ENCODE measurements at regions not wholly inside any gene's neighbourhood (a gene's known extent, or its start where the extent isn't known, plus 50 kb on each side); places are given as distances from the start of the nearest gene placed in this dataset.

GRCh38 chr20:57844626-57845596 is 135.1 kb upstream of the PMEPA1 start:
- in situ Hi-C loops (cut with HindIII; ENCODE audit: low sequenced_read_pairs) = no loop called here

- in situ Hi-C loops (cut with HindIII; ENCODE audit: low sequenced_read_pairs) = no loop called here
These were observed 134.3 kb upstream of the PMEPA1 start for GRCh38 chr20:57843941-57844625.

- in situ Hi-C loops (cut with HindIII; ENCODE audit: low sequenced_read_pairs) = no loop called here
These were observed 132.9 kb upstream of the PMEPA1 start for GRCh38 chr20:57842720-57843119.

DNA sequence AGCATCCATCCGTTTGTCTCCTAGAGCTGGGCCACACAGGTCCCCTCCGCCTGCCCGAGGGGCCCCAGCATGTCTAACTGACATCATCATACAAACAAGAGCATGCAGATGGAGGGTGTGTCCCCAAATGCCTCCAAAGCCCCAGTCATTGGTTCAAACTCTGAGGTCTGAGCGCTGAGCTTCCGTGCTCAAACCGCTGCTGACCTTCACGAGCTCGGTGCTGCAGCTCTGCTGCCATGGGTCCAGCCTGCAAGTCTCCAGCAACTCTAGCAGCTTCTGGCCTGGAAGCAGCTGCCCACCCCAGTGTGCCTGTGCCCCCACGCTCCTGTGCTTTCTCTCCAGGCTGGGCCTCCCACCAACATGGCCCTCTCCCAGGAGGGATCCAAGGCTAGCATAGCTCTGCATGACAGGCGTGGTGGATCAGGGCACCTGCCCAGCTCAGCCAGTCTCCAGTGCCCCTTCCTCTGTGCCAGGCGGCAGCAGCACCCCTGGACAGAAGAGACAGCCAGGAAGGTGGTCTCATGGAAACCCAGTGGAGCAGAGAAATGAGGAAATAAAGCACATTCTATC is 131.6 kb upstream of the PMEPA1 start:
- in situ Hi-C loops (cut with HindIII; ENCODE audit: low sequenced_read_pairs) = no loop called here

DNA sequence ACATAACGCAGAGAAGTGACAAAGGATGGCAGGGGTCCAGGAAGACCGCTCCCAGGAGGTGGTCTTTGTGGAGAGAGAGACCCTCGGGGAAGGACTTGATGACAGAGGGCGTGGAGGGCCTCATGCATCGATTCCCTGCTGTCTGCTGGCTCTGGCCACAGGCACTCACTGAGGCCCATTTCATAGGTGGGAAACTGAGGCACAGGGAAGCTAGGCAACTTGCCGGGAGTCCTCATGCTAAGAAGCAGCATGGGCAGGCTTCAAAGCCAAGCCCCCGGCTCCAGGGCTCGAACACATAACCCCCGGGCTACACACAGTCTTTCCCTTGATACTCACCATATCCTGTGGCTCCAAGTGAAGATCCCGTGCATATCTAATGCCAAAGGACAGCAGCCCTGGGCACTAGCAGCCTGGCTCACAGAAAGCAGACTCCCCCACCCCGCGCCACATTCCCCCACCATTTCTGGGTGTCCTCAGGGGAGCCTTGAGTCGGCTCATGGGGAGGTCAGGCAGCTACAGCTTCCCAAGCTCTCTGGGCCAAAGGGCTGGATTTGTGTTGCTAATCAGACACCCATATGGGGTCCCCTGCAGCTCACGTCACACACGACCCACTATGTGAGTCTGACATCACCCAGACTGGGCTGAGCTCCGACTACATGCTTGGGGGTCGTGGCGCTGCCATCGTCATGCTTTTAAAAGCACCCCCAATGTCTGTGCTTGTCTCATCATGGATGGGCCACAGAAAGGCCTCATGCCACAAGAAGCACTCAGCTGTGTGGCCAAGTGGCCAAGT is 130.9 kb upstream of the PMEPA1 start:
- in situ Hi-C loops (cut with HindIII; ENCODE audit: low sequenced_read_pairs) = no loop called here

DNA sequence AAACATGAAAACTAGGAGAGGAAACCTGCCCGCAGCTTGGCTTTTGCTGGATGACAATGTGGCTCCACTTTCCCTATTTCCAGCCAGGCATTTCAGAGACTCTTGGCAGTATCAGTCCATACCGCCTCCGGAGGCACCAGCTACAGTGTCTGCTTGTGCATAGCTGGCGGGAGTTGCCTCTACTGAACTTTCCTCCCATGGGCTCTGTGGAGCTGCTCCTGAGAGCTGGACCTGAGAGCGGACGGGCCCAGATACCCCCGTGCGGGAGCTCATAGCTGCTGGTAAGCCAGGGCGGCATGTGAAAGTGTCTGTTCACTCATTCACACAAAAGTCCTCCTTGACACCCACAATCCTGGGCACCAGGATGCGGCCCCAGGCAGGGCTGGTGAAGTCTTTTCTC is 130.3 kb upstream of the PMEPA1 start:
- in situ Hi-C loops (cut with HindIII; ENCODE audit: low sequenced_read_pairs) = no loop called here

DNA sequence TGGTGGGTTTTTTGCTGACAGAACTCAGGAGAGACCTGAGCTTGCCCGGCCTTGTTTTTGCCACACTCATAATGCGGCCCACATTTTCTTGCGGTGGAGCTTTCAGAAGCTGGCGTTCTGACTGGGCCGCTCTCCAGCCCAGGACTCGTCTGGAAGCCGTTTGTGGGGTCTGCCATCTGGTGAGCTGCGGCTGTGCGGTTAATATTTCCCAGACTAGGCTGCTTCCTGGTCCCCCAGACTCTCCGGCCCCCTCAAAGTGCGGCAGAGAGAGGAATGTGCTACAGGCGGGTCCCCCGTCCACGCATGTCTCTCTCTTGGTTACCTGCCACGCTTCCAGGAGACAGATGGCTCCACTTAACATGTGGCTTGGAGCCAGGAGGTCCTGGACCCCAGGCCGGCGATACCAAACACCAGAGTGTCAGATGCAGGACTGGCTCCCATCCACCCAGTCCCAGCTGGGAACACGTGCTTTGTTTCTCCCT is 128.9 kb upstream of the PMEPA1 start:
- in situ Hi-C loops (cut with HindIII; ENCODE audit: low sequenced_read_pairs) = no loop called here

GRCh38 chr20:57837208-57838035 is 127.6 kb upstream of the PMEPA1 start:
- in situ Hi-C loops (cut with HindIII; ENCODE audit: low sequenced_read_pairs) = no loop called here

GRCh38 chr20:57835588-57836455 is 126.0 kb upstream of the PMEPA1 start:
- in situ Hi-C loops (cut with HindIII; ENCODE audit: low sequenced_read_pairs) = no loop called here

- in situ Hi-C loops (cut with HindIII; ENCODE audit: low sequenced_read_pairs) = no loop called here
These were observed 125.2 kb upstream of the PMEPA1 start for GRCh38 chr20:57835074-57835452.

DNA sequence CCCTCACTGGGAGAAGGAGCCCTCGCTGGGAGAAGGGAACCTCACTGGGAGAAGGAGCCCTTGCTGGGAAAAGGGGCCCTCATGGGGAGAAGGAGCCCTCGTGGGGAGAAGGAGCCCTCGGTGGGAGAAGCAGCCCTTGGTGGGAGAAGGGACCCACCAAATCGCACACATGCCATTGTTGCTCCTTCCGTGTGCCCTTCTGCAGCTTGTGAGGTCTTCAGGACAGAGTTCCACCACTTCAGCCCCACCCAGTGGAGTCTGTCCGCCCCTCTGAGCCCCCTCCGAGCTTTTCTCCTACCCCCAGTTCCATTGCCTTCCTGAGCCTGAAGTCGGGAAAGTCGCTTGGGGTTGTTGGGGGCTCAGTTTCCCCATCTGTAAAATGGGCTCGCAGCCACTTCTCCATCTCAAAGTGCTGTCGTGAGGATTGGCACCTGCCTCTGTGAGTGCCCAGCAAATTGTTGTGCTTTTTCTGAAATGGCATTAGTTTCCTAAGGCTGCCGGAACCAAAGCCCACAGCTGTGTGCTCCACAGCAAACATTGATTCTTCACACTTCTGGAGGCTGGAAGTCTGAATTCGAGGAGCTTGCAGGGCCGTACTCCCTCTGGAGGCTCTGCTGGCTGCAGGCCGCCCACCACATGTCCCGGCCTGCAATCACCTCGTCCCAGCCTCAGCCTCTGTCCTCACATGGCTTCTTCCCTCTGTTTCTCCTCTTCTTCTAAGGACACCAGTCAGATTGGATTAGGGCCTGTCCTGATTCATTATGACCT is 124.7 kb upstream of the PMEPA1 start:
- in situ Hi-C loops (cut with HindIII; ENCODE audit: low sequenced_read_pairs) = no loop called here

DNA sequence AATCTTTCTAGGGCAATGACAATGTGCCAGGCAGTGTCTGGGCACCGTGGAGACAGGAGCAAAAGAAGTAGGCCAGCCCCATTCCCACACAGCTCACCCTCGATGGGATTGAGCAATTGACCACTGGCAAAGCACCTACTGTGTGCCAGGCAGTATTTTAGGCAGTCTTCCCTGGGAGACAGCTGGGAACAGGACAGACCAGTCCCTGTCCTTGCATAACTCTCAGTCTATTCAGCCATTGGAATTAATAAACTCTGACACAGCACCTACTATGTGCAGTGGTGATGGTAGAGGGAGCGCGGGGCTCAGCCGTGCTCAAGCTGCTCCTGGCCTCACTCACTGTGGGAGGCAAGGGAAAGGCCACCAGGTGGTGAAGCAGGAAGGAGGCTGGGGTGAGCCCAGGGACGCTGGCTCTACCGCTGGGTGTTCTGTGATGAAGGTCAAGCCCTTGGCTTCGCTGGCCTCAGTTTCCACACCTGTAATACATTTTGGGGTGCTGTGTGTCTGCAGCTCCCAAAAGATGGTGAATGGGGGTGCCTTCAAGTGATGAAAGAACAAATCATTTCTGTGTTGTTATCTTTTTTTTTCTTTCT is 122.3 kb upstream of the PMEPA1 start:
- in situ Hi-C loops (cut with HindIII; ENCODE audit: low sequenced_read_pairs) = no loop called here

GRCh38 chr20:57831326-57831992 is 121.6 kb upstream of the PMEPA1 start:
- in situ Hi-C loops (cut with HindIII; ENCODE audit: low sequenced_read_pairs) = no loop called here

- in situ Hi-C loops (cut with HindIII; ENCODE audit: low sequenced_read_pairs) = no loop called here
These were observed 120.7 kb upstream of the PMEPA1 start for GRCh38 chr20:57830515-57830895.

DNA sequence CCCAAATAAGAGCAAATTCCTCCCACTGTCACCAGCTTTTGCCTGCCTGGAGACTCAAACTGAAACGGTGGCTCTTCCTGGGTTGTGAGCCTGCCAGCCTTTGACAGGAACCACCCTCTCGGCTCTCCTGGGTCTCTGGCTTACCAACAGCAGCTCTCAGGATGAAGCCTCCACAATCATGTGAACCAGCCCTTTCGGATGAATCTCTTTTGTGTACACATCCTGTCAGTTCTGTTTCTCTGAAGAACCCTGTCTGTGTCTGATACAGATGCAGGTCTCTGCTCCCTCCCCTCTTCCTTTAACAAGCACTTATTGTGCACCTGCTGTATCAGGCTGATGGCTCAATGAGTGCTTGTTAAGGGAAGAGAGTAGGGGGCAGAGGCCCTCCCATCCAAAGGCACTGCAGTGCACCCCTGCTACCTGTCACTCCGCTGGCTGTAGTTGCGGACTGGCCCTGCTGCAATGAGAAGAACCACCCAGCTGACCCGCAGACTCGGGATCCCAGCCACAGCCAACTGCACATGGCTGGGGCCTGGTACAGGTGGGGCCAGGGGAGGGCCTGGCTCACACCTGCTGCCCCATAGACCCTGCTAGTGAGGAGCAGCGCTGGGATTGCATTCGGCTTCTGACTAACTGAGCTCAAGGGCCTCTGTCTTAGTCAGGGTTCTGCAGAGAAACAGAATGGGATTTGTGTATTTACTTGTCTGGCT is 120.1 kb upstream of the PMEPA1 start:
- in situ Hi-C loops (cut with HindIII; ENCODE audit: low sequenced_read_pairs) = no loop called here

DNA sequence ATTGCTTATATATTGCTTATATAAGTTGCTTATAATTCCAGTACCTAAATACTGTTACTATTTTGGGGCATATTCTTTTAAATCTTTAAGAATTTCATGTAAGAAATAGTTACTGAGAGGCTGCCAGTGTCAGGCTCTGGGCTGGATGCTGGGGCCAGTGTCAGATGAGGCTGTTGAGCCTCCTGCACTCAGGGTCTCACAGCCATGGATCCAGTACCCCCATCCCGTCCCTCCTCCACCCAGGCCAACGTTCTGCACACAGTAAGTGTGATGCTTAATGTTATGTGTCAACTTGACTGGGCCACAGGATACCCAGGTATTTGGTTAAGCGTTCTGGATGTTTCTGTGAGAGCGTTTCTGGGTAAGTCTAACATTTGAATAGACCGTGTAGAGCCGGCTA is 119.5 kb upstream of the PMEPA1 start:
- in situ Hi-C loops (cut with HindIII; ENCODE audit: low sequenced_read_pairs) = no loop called here

- in situ Hi-C loops (cut with HindIII; ENCODE audit: low sequenced_read_pairs) = no loop called here
These were observed 118.9 kb upstream of the PMEPA1 start for GRCh38 chr20:57828696-57829095.
